Left kidney (tissue), 1 donor: ENCODE measurements at regions not wholly inside any gene's neighbourhood (a gene's known extent, or its start where the extent isn't known, plus 50 kb on each side); places are given as distances from the start of the nearest gene placed in this dataset.

Experiments used
- DNase-seq: peaks from one replicate; pipeline ENCODE4 v3.0.0-alpha.2; 2013

DNA sequence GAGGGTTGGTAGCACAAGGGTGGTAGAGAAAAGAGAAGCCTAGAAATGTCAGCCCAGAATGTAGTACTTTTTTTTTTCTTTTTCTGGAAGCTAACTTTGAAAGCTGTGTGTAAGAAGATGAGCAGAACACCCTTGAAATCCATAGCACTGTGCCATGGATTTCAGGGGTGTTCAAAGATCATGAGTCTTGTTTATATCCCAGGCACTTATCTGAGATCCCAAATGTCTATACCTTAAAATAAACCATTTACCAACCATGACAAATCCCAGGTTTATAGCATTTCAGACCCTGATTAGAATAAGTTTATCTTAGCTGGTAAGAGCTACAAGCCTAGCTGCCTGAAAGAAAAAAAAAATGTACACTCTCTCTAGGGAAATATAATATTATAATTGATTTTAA lies 389.9 kb upstream of the ANXA10 start:
- DNase-seq = no peak

DNA sequence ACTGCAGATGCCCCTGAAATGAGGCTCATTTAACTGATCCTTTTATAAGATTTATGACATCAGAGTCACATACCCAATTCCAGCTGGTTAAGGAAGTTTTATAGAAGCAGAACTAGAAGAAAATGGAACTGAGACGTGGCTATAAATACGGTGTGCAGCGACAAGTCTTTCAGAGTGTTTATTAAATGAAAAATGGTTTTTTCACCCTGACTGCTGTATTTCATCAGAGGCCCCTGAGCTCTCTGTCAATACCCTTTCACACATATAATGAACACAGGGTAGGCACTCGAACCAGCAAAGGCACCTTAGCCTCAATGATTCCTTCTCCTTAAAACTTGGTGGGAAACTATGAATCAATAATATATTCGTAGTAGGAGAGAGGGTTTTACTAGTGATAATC lies 380.8 kb upstream of the ANXA10 start:
- no peak for DNase-seq

DNA sequence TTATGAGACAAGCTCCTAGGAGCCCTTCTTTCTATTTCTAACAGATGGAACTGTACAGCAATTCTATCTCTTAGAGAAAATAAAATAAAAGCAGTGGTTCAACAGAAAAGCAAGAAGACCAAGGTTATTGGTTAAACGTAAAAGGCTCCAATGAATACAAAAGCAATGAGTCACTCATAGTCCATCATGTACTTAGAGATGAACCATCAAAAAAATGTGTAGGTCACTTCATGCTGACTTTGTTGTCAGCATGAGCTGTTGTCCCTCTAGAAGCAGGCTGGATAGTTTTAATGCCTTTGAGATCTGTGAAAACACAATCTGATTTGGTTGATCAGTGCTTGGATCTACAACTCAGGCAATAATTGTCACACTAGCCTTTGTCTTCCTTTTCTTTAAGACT lies 378.6 kb upstream of the ANXA10 start:
- no peak for DNase-seq

DNA sequence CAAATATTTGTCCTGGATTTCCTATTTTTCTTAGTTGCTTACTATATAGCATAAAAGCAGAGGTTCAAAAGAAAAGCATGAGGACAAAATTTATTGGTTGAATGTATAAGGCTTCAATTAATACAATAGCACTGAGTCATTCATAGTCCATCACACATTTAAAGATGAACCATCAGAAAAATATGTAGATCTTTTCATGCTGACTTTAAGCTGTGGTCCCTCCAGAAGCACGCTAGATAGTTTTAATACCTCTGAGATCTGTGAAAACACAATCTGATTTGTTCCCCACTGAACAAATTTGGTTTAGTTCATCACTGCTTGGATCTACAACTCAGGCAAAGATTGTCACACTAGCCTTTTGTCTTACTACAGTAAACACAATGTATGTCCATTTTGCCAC lies 377.2 kb upstream of the ANXA10 start:
- no peak for DNase-seq

DNA sequence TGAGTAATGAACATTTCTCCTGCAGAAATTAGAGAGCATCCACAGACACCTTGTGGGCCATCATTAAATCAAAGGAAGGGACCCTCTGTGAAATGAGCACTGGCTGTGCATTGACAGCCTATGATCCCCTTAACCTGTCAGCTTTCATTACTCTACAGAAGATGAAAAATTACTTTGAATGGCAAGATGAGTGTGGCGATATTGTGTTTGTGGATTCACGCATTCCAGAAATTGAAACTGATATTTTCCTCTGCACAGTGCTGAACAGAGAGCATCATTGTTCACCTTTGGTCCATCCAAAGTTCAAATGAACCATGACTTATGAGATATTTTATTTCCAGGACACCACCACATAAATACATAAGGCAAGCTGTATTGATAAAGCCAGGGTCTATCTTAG lies 374.8 kb upstream of the ANXA10 start:
- DNase-seq = no peak

DNA sequence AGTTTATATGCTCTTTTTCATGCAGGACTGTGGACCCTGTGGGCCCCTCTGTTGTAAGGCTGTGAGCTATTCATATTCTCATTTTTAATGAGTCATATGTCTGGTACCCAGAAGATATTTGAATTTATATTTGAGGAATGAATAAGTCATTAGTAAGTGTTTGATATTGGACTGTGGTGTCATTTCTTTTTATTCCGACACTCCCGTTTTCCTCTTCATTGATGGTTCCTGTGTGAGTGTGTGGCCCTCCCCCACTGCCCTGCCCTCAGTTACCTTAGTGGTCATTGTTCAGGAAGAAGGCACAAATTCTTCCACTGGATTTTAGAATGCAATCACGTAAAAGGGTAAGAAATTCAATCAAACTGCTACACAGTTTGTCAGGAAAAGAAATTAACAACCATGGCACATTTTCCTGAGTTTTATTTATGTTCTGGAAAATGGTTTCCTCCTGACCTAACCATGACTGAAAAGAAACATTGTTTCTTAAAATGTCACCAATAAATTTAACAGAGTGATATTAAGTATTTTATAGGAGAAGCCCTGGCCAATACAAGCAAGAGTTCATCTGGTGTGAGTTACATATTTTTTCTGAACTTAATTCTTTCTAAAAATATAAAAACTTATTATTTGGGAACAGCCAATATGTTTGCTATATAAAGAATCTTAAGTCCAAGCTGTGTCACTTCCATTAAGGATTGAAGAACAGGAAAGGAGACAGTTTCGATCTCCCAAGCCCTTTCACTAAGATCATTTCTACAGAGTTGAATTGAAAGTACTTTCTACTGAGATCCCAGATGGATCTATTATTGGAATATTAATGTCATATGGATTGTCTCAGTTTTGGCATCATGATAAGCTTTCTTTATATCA lies 370.5 kb upstream of the ANXA10 start:
- peak; percentile 20 for DNase-seq

DNA sequence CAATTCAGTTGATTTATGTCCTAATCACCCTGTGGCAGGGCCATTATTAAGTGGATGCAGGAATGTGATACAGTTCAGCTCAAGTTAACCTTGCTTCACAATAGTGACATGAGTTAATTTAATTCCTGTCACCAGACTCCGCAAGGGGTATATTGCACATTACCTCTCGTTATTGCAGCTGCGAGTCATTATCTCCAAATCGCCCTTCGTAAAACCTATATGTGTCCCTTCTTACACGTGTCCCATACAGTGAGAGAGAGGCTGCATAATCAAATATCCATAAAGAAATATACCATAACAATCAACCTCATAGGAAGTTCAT lies 369.9 kb upstream of the ANXA10 start:
- peak; percentile 7 for DNase-seq

DNA sequence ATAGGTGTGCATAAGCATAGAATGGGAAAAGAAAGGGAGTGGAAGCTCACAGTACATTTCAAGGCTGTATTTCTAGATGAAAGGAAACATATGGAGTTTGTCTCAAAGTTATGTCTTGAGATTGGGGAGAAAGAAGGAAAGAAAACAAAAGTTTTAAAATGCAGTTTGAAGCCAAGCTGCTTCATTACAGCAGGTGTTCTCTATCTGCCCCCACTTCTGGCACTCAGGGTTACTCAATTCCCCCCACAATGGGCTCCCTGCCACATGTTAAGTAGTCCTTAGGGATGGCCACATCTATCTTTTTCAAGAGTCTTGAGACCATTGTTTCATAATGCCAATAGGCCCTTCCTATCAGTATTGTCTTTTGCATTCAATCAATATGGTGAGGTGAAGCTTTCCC lies 367.4 kb upstream of the ANXA10 start:
- no peak for DNase-seq

DNA sequence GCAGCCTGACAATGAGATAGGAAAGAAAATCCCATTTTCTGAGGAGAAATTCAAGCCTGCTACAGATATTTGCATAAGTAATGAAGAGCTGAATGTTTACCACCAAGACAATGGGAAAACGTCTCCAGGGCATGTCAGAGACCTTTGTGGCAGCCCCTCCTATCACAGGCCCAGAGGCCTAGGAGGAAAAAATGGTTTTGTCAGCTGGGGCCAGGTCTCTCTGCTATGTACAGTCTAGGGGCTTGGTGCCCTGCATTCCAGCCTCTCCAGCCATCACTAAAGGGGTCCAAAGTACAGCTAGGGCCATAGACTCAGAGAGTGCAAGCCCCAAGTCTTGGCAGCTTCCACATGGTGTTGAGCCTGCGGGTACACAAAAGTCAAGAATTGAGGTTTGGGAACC lies 361.6 kb upstream of the ANXA10 start:
- no peak for DNase-seq

DNA sequence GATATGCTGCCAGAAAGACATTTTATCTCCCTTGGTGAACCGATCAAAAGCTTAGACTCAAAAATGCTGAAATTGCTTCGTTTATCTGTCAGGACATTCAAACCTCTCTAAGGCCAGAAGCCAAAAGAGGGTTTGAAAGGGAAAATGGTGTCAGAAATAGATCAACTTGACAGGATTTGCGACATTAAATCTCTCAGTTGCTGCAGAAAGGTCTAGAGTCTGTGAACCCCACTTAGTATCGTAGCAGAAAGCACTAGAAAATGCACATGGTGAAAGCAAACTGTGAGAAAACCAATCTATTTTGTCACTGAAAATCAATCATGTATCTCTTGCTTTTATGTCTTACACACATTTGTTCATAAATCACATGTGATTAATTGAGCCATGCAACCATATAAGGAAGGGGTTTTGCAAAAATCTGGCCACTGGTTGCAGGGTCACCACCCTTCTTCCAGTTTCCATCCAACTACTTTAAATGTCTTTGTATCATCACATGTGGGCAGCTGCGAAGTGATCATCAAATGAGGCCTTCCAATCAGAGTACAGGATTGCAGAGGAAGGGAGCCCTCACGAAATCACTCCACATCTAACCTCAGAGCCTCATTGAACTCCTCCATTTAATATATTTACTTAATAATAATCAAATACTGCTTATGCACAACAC lies 347.2 kb upstream of the ANXA10 start:
- DNase-seq = no peak

DNA sequence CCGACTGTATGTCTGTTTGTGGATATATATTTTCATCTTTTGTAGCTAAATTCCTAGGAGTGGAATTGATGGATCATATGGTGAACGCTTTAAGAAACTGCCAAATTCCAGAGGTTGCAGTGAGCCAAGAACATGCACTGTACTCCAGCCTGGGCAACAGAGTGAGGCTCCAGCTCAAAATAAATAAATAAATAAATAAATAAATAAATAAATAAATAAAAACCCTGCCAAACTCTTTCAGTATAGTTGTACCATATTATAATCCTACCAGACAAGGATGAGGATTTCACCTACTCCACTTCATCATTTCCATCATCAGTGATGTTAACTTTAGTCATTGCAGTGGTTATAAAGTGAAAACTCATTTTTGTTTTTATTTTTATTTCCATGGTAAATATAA lies 325.1 kb upstream of the ANXA10 start:
- DNase-seq = no peak

DNA sequence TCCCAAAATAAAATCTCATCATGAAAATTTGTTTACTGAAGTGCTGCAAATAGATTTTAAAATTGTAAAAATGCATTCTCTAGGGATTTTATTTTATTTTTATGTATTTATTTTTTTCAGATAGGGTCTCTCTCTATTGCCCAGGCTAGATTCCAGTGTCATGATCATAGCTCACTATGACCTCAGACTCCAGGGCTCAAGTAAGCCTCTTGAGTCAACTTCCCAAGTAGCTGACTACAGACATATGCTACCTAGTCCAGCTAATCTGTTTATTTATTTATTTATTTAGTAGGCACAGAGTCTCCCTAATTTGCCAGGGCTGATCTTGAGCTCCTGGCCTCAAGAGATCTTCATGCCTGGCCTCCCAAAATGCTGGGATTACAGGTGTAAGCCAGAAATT lies 317.7 kb upstream of the ANXA10 start:
- DNase-seq = no peak

DNA sequence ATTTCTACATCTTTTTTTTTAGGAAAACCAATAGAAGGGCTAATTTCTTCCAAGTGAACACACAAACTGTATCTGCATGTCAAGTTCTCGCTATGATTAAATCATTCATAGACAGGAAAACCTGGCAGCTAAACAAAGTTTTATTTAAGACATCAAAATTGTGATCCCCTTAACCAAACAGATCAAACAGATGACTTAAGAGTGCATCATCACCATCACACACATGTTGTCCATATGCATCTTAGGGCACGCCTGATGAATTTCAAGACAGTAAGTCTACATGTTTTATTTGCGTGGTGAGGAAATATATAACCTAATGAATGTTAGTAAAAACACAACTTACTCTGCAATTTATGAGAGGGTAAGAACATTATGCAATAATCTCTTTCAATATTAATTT lies 317.0 kb upstream of the ANXA10 start:
- no peak for DNase-seq

DNA sequence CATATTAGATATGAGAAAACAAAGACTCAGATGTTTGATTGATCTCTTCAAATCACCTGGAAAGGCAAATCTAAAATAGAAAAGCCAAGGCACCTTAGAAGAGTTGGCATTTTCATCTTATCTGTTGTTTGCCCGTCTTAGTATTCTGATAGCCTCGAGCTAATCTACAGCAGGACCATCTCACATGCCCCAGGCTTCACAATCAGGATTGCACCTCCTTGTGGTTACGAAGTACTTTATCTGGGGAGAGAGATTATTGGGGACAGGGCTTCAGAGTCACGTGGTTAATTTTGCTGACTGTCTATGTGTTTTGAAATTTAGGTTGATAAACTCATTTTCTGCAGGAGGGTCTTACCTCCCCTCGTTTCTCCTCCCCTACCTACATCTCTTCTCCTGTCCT lies 313.1 kb upstream of the ANXA10 start:
- DNase-seq = no peak

DNA sequence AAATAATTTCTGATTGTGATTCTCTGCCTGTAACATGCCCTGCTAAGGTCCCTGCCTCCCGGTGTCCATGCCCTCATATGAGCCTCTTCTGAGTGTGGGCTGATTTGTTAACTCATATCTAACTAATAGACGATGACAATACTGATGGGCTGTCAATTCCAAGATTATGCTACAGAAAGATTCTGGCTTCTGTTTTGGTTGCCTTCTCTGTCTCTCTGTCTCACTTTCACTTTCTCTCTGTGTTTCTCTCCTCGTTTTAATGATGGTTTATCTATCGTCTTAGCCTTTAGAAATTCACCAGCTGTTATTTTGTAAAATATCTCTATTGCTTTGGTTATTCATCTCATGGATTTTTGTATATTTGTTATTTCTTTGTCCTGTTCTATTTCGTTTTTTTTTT lies 312.5 kb upstream of the ANXA10 start:
- no peak for DNase-seq

DNA sequence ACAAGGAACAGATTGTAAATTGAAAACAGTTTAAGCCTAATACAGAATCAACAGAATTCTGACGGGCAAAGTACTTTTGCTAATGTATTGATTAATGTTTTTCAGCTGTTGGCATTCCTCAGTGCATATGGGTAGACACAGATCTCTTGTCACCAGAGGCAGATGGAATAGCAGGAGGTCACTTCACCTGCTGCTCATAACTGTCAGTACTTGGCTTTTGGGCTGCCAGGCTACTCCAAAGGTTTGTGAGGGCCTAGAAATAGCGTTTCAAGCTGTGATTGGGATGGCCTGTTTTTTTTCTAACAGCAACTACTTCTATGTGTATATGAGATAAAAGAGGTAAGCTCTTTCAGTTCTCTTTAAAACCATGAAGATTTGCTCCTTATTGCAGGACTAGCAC lies 307.5 kb upstream of the ANXA10 start:
- no peak for DNase-seq

DNA sequence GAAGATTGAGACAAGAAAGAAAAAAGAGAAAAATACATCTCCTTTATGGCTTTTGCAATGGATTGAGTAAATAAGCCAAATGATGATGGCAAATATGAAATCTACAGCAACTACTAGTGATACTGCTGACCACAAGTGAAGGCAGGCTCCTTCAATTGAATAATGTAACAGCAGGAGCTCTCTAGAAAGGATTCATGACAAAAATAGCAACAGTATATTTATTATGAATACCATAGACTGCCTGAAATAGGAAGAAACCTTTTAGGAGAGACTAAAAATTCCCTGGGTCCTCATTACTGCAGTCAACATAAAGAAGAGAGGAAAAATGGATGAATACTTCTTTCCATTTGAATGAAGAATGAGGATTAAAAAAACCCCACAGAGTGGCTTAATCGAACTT lies 306.8 kb upstream of the ANXA10 start:
- no peak for DNase-seq

DNA sequence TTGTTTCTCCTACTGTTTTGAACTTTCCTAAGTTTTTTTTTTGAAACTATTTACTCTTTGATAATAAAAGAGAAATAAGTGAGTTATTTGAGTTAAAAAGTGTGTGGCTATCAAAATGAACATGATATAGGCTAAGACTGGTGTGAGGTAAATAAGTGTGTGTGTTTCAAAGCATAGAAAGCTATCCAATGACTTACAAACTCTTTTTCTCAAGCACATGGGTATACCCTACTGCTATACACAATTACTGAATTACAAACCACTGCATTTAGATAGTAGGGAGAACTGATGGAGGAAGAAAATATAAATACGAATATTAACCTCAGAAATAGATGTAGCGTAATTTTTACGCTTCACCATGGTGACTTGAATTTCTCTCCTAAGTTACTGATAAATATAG lies 305.8 kb upstream of the ANXA10 start:
- no peak for DNase-seq

DNA sequence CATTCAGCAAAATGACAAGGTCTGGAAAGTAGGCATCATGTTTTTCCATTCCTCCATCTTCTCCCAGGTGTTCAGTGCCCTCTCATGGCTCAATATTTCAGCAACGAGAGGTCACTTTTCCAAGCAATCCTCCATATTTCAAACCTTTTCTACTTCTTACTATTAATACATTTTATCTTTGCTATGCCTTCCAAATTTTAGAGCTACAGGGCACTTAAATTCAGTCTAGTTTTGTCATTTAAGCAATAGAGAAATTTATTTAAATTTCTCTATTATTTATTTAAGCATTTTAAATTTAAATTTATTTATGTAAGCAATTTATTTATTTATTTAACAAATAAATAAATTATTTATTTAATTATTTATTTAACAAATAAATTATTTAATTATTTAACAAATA lies 305.1 kb upstream of the ANXA10 start:
- no peak for DNase-seq

DNA sequence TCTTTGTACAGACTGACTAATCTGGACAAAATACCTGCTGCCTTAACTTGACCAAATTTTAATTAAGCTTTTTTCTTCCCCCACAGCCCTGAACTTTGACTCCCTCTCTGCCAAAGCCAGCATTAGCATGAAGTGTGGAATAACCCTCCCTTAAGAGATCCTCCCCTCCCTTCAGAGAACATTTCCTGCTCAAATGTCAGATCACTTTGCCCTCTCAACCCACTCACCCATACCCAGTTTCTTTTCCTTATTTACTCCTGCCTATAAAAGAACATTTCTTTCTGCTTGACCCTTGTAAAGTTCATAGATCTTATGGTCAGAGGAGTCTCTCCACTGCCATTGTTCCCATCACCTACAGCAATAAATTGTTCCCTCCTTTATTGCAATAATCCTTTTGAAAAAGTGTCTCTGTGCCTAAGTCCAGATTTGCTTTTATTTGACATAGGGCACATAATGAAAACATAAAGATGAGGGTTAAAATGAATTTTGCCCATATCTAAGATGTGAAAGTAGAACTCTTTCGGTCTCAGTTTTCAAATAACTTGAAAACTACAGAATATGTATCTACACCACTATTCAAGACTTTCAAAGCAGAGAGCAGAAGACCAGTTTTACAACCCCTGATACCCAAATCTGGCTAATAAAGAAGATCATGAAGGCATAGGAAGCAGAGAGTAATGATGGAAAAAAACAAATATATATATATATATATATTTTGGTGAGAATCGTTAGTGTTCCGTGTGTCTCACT lies 289.7 kb upstream of the ANXA10 start:
- no peak for DNase-seq

DNA sequence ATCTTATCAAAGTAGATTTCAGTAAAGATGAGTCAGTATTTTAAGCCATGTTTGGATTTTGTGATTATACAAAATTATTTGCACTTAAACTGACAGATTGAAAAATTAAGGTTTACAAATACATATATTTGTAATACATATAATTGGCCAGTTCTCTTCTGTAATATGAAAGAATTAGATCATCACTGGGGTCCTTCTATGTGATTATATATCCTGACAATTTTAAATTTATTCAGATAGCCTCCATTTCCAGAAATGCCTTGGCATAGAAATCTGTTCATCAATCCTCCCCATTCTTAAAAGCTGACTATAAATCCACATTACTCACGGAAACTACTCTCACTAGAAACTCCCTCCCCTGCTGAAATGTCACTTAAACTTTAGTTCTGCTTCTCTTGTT lies 280.4 kb upstream of the ANXA10 start:
- no peak for DNase-seq

DNA sequence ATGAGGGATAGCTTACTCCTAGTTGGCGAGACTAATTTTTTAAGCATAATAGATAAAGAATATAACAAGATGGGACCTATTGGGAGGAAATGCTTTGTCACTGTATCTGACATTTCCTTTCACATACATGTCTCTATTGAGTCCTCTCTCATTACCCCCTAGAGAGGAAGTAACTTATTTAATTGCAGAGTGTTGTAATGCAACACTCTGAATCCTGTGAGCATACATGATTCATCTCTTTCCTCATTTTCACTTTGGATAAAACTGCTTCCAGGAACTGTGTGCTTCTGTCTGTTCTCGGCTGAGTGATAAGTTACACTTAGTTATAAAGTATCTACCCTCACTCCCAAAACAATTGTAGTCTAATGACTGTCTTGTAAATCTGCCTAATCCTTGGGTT lies 266.1 kb upstream of the ANXA10 start:
- DNase-seq = no peak

DNA sequence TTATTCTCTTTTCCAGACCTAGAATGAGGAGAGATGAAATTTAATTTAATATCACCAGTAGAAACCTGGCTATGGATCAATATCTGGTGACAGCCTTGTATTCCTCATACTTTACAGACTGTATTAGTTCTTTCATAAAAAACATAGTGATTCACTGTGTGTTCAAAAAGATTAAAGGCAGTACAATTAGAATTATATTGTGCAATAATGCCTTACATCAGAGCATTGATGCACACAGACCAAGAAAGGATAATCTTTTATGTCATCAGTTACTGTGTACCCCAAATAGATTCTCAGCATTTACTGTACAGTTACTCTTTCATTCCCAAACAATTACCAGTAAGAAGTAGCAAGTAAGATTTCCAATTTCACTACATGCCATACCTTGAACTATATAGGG lies 260.5 kb upstream of the ANXA10 start:
- no peak for DNase-seq

DNA sequence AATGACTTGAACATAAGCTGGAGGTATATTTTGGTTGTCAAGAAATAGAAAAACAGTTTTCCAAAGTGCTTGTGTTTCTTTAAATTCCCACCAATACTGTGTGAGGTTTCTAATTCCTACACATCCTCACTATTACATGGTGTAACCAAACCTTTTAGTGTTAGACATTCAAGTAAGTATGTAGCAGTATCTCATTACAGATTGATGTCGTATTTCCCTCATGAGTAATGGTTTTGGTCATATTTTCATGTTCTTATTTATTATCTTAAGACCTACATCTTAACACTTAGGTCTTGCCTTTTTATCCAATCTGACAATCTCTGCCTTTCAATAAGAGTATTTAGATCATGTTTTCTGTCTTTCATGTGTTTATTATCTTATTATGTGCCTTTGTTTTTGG lies 253.7 kb upstream of the ANXA10 start:
- DNase-seq = no peak
